ENCODE measurements at regions not wholly inside any gene's neighbourhood (a gene's known extent, or its start where the extent isn't known, plus 50 kb on each side); places are given as distances from the start of the nearest gene placed in this dataset.

DNA sequence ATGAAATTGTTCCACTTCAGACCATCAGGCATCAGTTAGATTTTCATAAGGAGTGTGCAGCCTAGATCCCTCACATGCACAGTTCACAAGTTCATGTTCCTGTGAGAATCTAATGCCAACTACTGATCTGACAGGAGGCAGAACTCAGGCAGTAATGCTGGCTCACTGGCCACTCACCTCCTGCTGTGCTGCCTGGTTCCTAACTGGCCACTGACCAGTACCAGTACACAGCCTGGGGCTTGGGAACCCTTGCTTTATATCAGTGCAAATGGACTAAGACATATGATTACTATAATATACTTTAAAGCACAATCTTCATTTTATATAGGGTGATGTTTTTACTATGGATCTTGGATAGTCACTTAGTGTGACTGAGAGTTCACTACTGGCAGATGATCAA lies 259.2 kb downstream of the SLCO4C1 start:
- Histone ChIP-seq H3K9ac (ENCODE audit: low read depth in 1 of 2, low read length in 2 of 2) (no peak overlapping the region), H3K4me1 (ENCODE audit: control insufficient read depth in 4 of 4, insufficient read depth in 4 of 4, low read length in 3 of 4) (no peaks in the 10 kb centered on the region), H3K27ac (ENCODE audit: low read depth in 1 of 2, low read length in 2 of 2) (no peak overlapping the region), H3K9me3 (ENCODE audit: control insufficient read depth in 4 of 4, low read length in 3 of 4) (no peaks in the 10 kb centered on the region), H3K36me3 (ENCODE audit: control insufficient read depth in 4 of 4, insufficient read depth in 3 of 4, low read depth in 1 of 4, low read length in 3 of 4) (no peaks in the 10 kb centered on the region), H3K4me3 (ENCODE audit: low read depth in 1 of 3, low read length in 3 of 3) (no peak overlapping the region), H3K27me3 (ENCODE audit: control insufficient read depth in 4 of 4, insufficient read depth in 4 of 4, low read length in 3 of 4) (no peaks in the 10 kb centered on the region)
- TF ChIP-seq GABPA (IDR thresholded peaks at IDR 0.05 in 1 of 2, conservative IDR thresholded peaks at IDR 0.05 in 1 of 2), result no peak
- TF ChIP-seq, protein P1, sequence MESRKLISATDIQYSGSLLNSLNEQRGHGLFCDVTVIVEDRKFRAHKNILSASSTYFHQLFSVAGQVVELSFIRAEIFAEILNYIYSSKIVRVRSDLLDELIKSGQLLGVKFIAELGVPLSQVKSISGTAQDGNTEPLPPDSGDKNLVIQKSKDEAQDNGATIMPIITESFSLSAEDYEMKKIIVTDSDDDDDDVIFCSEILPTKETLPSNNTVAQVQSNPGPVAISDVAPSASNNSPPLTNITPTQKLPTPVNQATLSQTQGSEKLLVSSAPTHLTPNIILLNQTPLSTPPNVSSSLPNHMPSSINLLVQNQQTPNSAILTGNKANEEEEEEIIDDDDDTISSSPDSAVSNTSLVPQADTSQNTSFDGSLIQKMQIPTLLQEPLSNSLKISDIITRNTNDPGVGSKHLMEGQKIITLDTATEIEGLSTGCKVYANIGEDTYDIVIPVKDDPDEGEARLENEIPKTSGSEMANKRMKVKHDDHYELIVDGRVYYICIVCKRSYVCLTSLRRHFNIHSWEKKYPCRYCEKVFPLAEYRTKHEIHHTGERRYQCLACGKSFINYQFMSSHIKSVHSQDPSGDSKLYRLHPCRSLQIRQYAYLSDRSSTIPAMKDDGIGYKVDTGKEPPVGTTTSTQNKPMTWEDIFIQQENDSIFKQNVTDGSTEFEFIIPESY (IDR thresholded peaks at IDR 0.05), result no peak
- no peak for TF ChIP-seq RAD21 (IDR thresholded peaks at IDR 0.05)
- no peak for TF ChIP-seq TAF1 (conservative IDR thresholded peaks at IDR 0.05)
- no peak for TF ChIP-seq EGR1 (IDR thresholded peaks at IDR 0.05; ENCODE audit: low read depth in 2 of 2)
- TF ChIP-seq NR2F2 (IDR thresholded peaks at IDR 0.05), result no peak
- TF ChIP-seq JUND (IDR thresholded peaks at IDR 0.05), result no peak
- no peak for DNase-seq (ENCODE audit: low spot score)

DNA sequence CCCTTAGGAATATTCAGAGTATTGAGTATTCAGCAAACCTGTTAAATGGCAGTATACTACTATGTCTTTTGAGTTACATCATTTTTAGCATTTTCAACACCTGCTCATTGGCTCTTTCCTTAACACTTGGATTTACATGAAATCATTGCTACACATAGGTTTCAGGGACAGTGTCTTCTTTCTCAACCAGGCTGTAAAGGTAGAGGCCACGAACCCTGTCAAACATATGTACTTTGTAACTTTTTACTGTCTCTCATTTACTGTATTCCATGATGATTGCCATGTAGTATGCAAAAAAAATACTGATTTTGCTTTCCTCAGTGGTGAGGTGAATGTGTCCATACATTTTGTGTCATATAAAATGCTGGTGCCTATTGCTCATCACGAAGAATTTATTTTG lies 264.4 kb downstream of the SLCO4C1 start:
- Histone ChIP-seq H3K4me1 (ENCODE audit: control insufficient read depth in 4 of 4, insufficient read depth in 4 of 4, low read length in 3 of 4) (no peaks in the 10 kb centered on the region), H3K27me3 (ENCODE audit: control insufficient read depth in 4 of 4, insufficient read depth in 4 of 4, low read length in 3 of 4) (no peaks in the 10 kb centered on the region), H3K36me3 (ENCODE audit: control insufficient read depth in 4 of 4, insufficient read depth in 3 of 4, low read depth in 1 of 4, low read length in 3 of 4) (no peaks in the 10 kb centered on the region), H3K27ac (ENCODE audit: low read depth in 1 of 2, low read length in 2 of 2) (no peak overlapping the region), H3K4me3 (ENCODE audit: low read depth in 1 of 3, low read length in 3 of 3) (no peak overlapping the region), H3K9ac (ENCODE audit: low read depth in 1 of 2, low read length in 2 of 2) (no peak overlapping the region), H3K9me3 (ENCODE audit: control insufficient read depth in 4 of 4, low read length in 3 of 4) (no peaks in the 10 kb centered on the region)
- 76% methylated on average over 2 of the region's 2 CpGs for WGBS
- DNase-seq (ENCODE audit: low spot score), result no peak
- no peak for TF ChIP-seq JUND (IDR thresholded peaks at IDR 0.05)
- TF ChIP-seq, protein P1 (IDR thresholded peaks at IDR 0.05), result no peak
- TF ChIP-seq, protein P2, sequence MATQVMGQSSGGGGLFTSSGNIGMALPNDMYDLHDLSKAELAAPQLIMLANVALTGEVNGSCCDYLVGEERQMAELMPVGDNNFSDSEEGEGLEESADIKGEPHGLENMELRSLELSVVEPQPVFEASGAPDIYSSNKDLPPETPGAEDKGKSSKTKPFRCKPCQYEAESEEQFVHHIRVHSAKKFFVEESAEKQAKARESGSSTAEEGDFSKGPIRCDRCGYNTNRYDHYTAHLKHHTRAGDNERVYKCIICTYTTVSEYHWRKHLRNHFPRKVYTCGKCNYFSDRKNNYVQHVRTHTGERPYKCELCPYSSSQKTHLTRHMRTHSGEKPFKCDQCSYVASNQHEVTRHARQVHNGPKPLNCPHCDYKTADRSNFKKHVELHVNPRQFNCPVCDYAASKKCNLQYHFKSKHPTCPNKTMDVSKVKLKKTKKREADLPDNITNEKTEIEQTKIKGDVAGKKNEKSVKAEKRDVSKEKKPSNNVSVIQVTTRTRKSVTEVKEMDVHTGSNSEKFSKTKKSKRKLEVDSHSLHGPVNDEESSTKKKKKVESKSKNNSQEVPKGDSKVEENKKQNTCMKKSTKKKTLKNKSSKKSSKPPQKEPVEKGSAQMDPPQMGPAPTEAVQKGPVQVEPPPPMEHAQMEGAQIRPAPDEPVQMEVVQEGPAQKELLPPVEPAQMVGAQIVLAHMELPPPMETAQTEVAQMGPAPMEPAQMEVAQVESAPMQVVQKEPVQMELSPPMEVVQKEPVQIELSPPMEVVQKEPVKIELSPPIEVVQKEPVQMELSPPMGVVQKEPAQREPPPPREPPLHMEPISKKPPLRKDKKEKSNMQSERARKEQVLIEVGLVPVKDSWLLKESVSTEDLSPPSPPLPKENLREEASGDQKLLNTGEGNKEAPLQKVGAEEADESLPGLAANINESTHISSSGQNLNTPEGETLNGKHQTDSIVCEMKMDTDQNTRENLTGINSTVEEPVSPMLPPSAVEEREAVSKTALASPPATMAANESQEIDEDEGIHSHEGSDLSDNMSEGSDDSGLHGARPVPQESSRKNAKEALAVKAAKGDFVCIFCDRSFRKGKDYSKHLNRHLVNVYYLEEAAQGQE (IDR thresholded peaks at IDR 0.05), result no peak
- TF ChIP-seq SP1 (IDR thresholded peaks at IDR 0.05), result no peak
- no peak for TF ChIP-seq GABPA (IDR thresholded peaks at IDR 0.05 in 1 of 2, conservative IDR thresholded peaks at IDR 0.05 in 1 of 2)
- TF ChIP-seq RXRA (IDR thresholded peaks at IDR 0.05), result no peak
- TF ChIP-seq, protein P3, sequence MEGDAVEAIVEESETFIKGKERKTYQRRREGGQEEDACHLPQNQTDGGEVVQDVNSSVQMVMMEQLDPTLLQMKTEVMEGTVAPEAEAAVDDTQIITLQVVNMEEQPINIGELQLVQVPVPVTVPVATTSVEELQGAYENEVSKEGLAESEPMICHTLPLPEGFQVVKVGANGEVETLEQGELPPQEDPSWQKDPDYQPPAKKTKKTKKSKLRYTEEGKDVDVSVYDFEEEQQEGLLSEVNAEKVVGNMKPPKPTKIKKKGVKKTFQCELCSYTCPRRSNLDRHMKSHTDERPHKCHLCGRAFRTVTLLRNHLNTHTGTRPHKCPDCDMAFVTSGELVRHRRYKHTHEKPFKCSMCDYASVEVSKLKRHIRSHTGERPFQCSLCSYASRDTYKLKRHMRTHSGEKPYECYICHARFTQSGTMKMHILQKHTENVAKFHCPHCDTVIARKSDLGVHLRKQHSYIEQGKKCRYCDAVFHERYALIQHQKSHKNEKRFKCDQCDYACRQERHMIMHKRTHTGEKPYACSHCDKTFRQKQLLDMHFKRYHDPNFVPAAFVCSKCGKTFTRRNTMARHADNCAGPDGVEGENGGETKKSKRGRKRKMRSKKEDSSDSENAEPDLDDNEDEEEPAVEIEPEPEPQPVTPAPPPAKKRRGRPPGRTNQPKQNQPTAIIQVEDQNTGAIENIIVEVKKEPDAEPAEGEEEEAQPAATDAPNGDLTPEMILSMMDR (IDR thresholded peaks at IDR 0.05; ENCODE audit: low read depth, low read length, missing input control), result no peak
- TF ChIP-seq, protein P4, sequence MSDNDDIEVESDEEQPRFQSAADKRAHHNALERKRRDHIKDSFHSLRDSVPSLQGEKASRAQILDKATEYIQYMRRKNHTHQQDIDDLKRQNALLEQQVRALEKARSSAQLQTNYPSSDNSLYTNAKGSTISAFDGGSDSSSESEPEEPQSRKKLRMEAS (IDR thresholded peaks at IDR 0.05), result no peak
- no peak for TF ChIP-seq NR2F2 (IDR thresholded peaks at IDR 0.05)
- TF ChIP-seq FOXA2 (IDR thresholded peaks at IDR 0.05), result no peak
- TF ChIP-seq EGR1 (IDR thresholded peaks at IDR 0.05; ENCODE audit: low read depth in 2 of 2), result no peak
- TF ChIP-seq FOXA1 (IDR thresholded peaks at IDR 0.05), result no peak
- TF ChIP-seq, protein P5, sequence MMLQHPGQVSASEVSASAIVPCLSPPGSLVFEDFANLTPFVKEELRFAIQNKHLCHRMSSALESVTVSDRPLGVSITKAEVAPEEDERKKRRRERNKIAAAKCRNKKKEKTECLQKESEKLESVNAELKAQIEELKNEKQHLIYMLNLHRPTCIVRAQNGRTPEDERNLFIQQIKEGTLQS (IDR thresholded peaks at IDR 0.05), result no peak

Data from liver (tissue), 8 donors.